ENCODE measurements at regions not wholly inside any gene's neighbourhood (a gene's known extent, or its start where the extent isn't known, plus 50 kb on each side); places are given as distances from the start of the nearest gene placed in this dataset.

DNA sequence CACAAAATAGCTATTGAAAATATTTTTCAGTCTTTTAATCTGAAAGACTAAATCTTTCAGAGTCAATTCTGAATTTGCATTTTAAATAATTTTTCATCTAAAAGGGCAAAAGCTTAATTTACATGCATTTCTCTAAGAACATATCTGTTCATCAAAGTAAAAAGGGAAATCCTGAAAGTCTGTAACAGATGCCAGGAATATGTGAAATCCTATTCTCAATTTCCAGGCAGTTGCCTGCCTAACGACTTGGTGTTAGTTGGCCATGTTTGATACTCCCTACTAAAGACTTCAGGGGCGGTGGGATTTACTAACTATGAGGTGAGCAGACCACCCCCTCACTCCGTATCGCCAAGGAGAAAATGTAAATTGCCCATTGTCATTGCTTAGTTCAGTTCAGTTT is 136.8 kb downstream of the KIT start:
- no peak for TF ChIP-seq POLR2A (IDR thresholded peaks at IDR 0.05; ENCODE audit: low read depth, low read length)
- no peak for TF ChIP-seq POLR2AphosphoS5 (IDR thresholded peaks at IDR 0.05; ENCODE audit: low read depth, low read length)
- no peak for TF ChIP-seq TAF1 (IDR thresholded peaks at IDR 0.05; ENCODE audit: borderline replicate concordance, low read depth, low read length)
